Neural progenitor cell (in vitro differentiated cells): ENCODE measurements at regions not wholly inside any gene's neighbourhood (a gene's known extent, or its start where the extent isn't known, plus 50 kb on each side); places are given as distances from the start of the nearest gene placed in this dataset.
"Not testable (repeated sequence)": the region's sequence is repeated elsewhere in the genome, so short reads cannot be mapped to it uniquely, and the experiment has no call there.

Experiments used
- EZH2 ChIP-seq: fragments of 200-600 bp; sonication (generic); IDR thresholded peaks from 2 replicates; pipeline ENCODE4 v1.6.1; 2017; ENCODE audit warnings: antibody characterized with exemption, mild to moderate bottlenecking, moderate library complexity
- TF ChIP-seq, protein P1 (sequence below): fragments of 200-600 bp; sonication (generic); IDR thresholded peaks from 2 replicates; pipeline ENCODE4 v1.5.1; 2017; ENCODE audit warnings: antibody characterized with exemption, mild to moderate bottlenecking

DNA sequence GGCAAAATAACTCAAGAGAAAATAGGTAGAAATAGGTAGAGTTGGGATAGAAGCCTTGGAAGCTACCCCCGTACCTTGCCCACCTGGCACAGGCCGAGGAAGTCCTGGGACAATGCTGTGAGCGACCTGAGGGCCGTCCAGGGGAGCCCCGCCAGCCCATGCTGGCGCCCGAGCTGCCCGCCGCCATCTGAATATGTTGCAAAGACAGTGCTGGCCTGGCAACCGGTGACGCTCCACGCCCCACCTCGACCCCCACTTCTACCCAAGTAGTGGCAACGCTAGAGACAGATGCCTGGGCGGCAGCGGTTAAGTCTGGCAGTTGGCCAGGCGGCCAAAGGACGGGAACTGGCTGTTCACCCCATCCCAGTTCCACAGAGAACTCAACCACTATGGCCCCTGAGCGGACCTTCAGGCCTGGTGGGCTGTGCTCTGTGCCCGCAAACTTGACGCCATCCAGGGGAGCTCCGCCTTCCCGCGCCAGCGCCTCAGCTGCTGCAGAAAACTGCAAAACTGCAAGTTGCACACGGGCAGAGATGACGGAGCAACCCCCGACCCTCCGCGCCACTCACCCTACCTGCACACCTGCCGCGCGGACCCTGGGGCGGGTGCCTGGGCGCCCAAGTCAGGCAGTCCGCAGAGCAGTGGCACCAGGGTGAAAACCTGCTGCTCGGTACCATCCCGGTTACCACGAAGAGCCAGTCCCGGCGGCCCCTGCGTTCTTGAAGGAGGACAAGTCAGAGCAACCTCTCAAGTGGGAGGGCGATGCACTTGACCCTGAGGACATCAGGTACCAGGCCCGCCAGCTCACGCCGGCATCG is 917.0 kb downstream of the FOXD4L5 start:
- not testable (repeated sequence) for TF ChIP-seq EZH2
- TF ChIP-seq, protein P1, sequence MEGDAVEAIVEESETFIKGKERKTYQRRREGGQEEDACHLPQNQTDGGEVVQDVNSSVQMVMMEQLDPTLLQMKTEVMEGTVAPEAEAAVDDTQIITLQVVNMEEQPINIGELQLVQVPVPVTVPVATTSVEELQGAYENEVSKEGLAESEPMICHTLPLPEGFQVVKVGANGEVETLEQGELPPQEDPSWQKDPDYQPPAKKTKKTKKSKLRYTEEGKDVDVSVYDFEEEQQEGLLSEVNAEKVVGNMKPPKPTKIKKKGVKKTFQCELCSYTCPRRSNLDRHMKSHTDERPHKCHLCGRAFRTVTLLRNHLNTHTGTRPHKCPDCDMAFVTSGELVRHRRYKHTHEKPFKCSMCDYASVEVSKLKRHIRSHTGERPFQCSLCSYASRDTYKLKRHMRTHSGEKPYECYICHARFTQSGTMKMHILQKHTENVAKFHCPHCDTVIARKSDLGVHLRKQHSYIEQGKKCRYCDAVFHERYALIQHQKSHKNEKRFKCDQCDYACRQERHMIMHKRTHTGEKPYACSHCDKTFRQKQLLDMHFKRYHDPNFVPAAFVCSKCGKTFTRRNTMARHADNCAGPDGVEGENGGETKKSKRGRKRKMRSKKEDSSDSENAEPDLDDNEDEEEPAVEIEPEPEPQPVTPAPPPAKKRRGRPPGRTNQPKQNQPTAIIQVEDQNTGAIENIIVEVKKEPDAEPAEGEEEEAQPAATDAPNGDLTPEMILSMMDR, result not testable (repeated sequence)
